WTC11 (cell line): ENCODE measurements at regions not wholly inside any gene's neighbourhood (a gene's known extent, or its start where the extent isn't known, plus 50 kb on each side); places are given as distances from the start of the nearest gene placed in this dataset.

Source experiments
- ATAC-seq: fragments of 200-7000 bp; cut with Tn5 transposase; 2 replicates; pipeline ENCODE4 v1.10.0; 2021; ENCODE audit warnings: mild to moderate bottlenecking, moderate library complexity
- CTCF ChIA-PET: fragments of 300-600 bp; sonication (Branson Sonifier 250); formaldehyde crosslinking; loops from one replicate; lab custom pipeline; 2021; ENCODE audit warnings: antibody characterized with exemption; lab: Charles Lee
- POLR2A ChIA-PET: fragments of 350-600 bp; sonication (Branson Sonifier 250); formaldehyde crosslinking; loops from one replicate; lab custom pipeline; 2021; ENCODE audit warnings: antibody characterized with exemption; lab: Charles Lee
- DNase-seq: peaks from one replicate; pipeline ENCODE4 v3.0.0; 2021; ENCODE audit warnings: low spot score
- H3K27ac Mint-ChIP-seq: 2 replicates; pipeline ENCODE4 v1.8.0; 2021; ENCODE audit warnings: mixed read lengths
- H3K27me3 Mint-ChIP-seq: 2 replicates; pipeline ENCODE4 v1.8.0; 2021; ENCODE audit warnings: low read depth, mild to moderate bottlenecking, moderate library complexity, mixed read lengths
- H3K36me3 Mint-ChIP-seq: 2 replicates; pipeline ENCODE4 v1.8.0; 2021; ENCODE audit warnings: mixed read lengths
- H3K4me1 Mint-ChIP-seq: 2 replicates; pipeline ENCODE4 v1.8.0; 2022; ENCODE audit warnings: mixed read lengths
- H3K4me3 Mint-ChIP-seq: 2 replicates; pipeline ENCODE4 v1.8.0; 2021; ENCODE audit warnings: mild to moderate bottlenecking, moderate library complexity, mixed read lengths
- H3K9me3 Mint-ChIP-seq: 2 replicates; pipeline ENCODE4 v1.8.0; 2021; ENCODE audit warnings: mixed read lengths
- ATF1 ChIP-seq: sonication (generic); formaldehyde crosslinking; IDR thresholded peaks from 2 replicates; pipeline ENCODE4 v1.8.1; 2023; ENCODE audit warnings: mild to moderate bottlenecking, moderate library complexity, missing genetic modification reagents
- FOXK1 ChIP-seq: sonication (generic); formaldehyde crosslinking; IDR thresholded peaks from 2 replicates; pipeline ENCODE4 v1.8.0; 2022; ENCODE audit warnings: mild to moderate bottlenecking, moderate library complexity, missing genetic modification reagents
- JAZF1 ChIP-seq: fragments of 250-450 bp; sonication (Bioruptor Pico); IDR thresholded peaks from 2 replicates; pipeline ENCODE4 v1.9.0; 2021; ENCODE audit warnings: moderate library complexity, mild to moderate bottlenecking, inconsistent platforms
- KAT7 ChIP-seq: sonication (generic); formaldehyde crosslinking; IDR thresholded peaks from 2 replicates; pipeline ENCODE4 v1.8.1; 2023; ENCODE audit warnings: missing genetic modification reagents, mild to moderate bottlenecking, borderline replicate concordance
- NR1H2 ChIP-seq: sonication (generic); formaldehyde crosslinking; IDR thresholded peaks from 2 replicates; pipeline ENCODE4 v1.9.0; 2021; ENCODE audit warnings: mild to moderate bottlenecking, moderate library complexity, missing genetic modification reagents
- SMAD3 ChIP-seq: sonication (generic); formaldehyde crosslinking; IDR thresholded peaks from 2 replicates; pipeline ENCODE4 v1.8.0; 2022; ENCODE audit warnings: missing genetic modification reagents, mild to moderate bottlenecking, borderline replicate concordance
- SMAD4 ChIP-seq: sonication (generic); formaldehyde crosslinking; IDR thresholded peaks from 2 replicates; pipeline ENCODE4 v1.8.0; 2022; ENCODE audit warnings: mild to moderate bottlenecking, missing genetic modification reagents
- ZBTB21 ChIP-seq: sonication (generic); formaldehyde crosslinking; IDR thresholded peaks from 2 replicates; pipeline ENCODE4 v1.8.1; 2023; ENCODE audit warnings: mild to moderate bottlenecking, missing genetic modification reagents, borderline replicate concordance
- ZNF317 ChIP-seq: sonication (generic); formaldehyde crosslinking; IDR thresholded peaks from 2 replicates; pipeline ENCODE4 v1.8.1; 2023; ENCODE audit warnings: low read depth, mild to moderate bottlenecking, moderate library complexity, missing genetic modification reagents, borderline replicate concordance
- TF ChIP-seq, protein P1 (sequence below): fragments of 200-600 bp; IDR thresholded peaks from 2 replicates; pipeline ENCODE4 v1.8.0; 2022; ENCODE audit warnings: antibody characterized with exemption
- TF ChIP-seq, protein P2 (sequence below): sonication (generic); formaldehyde crosslinking; IDR thresholded peaks from 2 replicates; pipeline ENCODE4 v1.8.1; 2023; ENCODE audit warnings: mild to moderate bottlenecking, missing genetic modification reagents
- TF ChIP-seq, protein P3 (sequence below): sonication (generic); formaldehyde crosslinking; IDR thresholded peaks from 2 replicates; pipeline ENCODE4 v1.8.0; 2022; ENCODE audit warnings: mild to moderate bottlenecking, missing genetic modification reagents
- TF ChIP-seq, protein P4 (sequence below): sonication (generic); formaldehyde crosslinking; IDR thresholded peaks from 2 replicates; pipeline ENCODE4 v1.8.1; 2022; ENCODE audit warnings: low read depth, mild to moderate bottlenecking, moderate library complexity, missing genetic modification reagents, borderline replicate concordance
- TF ChIP-seq, protein P5 (sequence below): sonication (generic); formaldehyde crosslinking; IDR thresholded peaks from 2 replicates; pipeline ENCODE4 v1.8.1; 2023; ENCODE audit warnings: mild to moderate bottlenecking, missing genetic modification reagents, moderate library complexity
- TF ChIP-seq, protein P6 (sequence below): sonication (generic); formaldehyde crosslinking; IDR thresholded peaks from 2 replicates; pipeline ENCODE4 v1.8.0; 2022; ENCODE audit warnings: mild to moderate bottlenecking, missing genetic modification reagents
- TF ChIP-seq, protein P7 (sequence below): sonication (generic); formaldehyde crosslinking; IDR thresholded peaks from 2 replicates; pipeline ENCODE4 v1.8.1; 2023; ENCODE audit warnings: mild to moderate bottlenecking, missing genetic modification reagents, borderline replicate concordance
- TF ChIP-seq, protein P8 (sequence below): sonication (generic); formaldehyde crosslinking; IDR thresholded peaks from 2 replicates; pipeline ENCODE4 v1.8.0; 2023; ENCODE audit warnings: missing genetic modification reagents, mild to moderate bottlenecking, borderline replicate concordance

DNA sequence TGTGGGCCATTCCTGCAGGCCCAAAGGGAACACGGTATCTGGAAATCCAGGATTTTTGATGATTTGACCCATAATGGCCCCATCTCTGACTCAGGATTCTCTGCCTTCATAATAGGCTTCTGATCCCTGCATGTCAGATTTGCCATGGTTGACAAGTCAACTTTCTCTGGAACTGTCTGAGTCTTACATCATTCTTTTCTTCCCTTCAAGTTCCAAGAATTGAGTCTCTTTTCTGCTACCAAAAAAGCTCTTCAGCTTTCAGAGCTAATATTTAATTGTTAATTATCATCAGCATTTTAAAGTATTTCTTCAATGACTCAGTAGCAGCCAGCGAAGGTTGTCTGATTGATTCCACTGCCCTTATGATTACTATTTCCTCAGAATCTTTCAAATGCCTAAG lies 244.4 kb upstream of the COL8A1 start:
- Mint-ChIP-seq H3K9me3 (peaks cover 27% of the 10 kb centered on the region), H3K36me3 (peaks cover 20% of the 10 kb centered on the region), H3K27ac (no peak overlapping the region), H3K4me3 (no peak overlapping the region), H3K4me1 (no peaks in the 10 kb centered on the region), H3K27me3 (peaks cover under 1% of the 10 kb centered on the region)
- no peak for ATAC-seq
- ChIA-PET CTCF (no interaction called here), POLR2A (no interaction called here)
- DNase-seq = no peak
- TF ChIP-seq SMAD4 (no peak), ATF1 (CRISPR knock-in tag) (no peak), NR1H2 (no peak), SMAD3 (CRISPR knock-in tag) (no peak)
- TF ChIP-seq, protein P1, sequence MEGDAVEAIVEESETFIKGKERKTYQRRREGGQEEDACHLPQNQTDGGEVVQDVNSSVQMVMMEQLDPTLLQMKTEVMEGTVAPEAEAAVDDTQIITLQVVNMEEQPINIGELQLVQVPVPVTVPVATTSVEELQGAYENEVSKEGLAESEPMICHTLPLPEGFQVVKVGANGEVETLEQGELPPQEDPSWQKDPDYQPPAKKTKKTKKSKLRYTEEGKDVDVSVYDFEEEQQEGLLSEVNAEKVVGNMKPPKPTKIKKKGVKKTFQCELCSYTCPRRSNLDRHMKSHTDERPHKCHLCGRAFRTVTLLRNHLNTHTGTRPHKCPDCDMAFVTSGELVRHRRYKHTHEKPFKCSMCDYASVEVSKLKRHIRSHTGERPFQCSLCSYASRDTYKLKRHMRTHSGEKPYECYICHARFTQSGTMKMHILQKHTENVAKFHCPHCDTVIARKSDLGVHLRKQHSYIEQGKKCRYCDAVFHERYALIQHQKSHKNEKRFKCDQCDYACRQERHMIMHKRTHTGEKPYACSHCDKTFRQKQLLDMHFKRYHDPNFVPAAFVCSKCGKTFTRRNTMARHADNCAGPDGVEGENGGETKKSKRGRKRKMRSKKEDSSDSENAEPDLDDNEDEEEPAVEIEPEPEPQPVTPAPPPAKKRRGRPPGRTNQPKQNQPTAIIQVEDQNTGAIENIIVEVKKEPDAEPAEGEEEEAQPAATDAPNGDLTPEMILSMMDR = no peak
- TF ChIP-seq, protein P2, sequence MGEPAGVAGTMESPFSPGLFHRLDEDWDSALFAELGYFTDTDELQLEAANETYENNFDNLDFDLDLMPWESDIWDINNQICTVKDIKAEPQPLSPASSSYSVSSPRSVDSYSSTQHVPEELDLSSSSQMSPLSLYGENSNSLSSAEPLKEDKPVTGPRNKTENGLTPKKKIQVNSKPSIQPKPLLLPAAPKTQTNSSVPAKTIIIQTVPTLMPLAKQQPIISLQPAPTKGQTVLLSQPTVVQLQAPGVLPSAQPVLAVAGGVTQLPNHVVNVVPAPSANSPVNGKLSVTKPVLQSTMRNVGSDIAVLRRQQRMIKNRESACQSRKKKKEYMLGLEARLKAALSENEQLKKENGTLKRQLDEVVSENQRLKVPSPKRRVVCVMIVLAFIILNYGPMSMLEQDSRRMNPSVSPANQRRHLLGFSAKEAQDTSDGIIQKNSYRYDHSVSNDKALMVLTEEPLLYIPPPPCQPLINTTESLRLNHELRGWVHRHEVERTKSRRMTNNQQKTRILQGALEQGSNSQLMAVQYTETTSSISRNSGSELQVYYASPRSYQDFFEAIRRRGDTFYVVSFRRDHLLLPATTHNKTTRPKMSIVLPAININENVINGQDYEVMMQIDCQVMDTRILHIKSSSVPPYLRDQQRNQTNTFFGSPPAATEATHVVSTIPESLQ (CRISPR knock-in tag) = no peak
- TF ChIP-seq, protein P3, sequence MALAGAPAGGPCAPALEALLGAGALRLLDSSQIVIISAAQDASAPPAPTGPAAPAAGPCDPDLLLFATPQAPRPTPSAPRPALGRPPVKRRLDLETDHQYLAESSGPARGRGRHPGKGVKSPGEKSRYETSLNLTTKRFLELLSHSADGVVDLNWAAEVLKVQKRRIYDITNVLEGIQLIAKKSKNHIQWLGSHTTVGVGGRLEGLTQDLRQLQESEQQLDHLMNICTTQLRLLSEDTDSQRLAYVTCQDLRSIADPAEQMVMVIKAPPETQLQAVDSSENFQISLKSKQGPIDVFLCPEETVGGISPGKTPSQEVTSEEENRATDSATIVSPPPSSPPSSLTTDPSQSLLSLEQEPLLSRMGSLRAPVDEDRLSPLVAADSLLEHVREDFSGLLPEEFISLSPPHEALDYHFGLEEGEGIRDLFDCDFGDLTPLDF (CRISPR knock-in tag) = no peak

DNA sequence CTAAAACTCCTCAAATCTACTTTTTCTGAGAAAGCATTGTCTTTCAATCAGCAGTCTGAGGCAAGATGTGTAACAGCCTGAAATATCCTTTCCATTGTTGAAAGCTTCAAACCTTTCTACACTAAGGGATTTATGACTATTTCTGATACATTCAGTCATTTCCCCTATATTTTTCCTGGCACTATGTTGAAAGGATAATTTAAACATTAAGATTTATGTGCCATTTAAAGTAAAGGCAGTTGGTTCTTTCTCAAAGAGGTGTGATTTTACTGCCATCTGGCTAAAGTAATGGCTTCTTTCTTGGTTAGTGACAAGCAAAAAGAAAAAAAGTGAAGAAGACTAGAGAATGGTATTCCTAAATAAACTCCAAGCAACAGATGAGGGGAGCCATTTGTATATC lies 249.6 kb upstream of the COL8A1 start:
- ATAC-seq (no peak), DNase-seq (no peak)
- H3K27ac Mint-ChIP-seq = no peak overlapping the region
- ChIA-PET POLR2A (interaction anchor here (0.5 kb wide), 1 partner anchor 34 kb away, joined by 4 read pairs; no protein-coding TSS in a partner anchor), CTCF (no interaction called here)
- no peak overlapping the region for H3K4me3 Mint-ChIP-seq
- no peaks in the 10 kb centered on the region for H3K4me1 Mint-ChIP-seq
- H3K27me3 Mint-ChIP-seq = no peaks in the 10 kb centered on the region
- no peaks in the 10 kb centered on the region for H3K9me3 Mint-ChIP-seq
- no peaks in the 10 kb centered on the region for H3K36me3 Mint-ChIP-seq
- TF ChIP-seq, protein P4, sequence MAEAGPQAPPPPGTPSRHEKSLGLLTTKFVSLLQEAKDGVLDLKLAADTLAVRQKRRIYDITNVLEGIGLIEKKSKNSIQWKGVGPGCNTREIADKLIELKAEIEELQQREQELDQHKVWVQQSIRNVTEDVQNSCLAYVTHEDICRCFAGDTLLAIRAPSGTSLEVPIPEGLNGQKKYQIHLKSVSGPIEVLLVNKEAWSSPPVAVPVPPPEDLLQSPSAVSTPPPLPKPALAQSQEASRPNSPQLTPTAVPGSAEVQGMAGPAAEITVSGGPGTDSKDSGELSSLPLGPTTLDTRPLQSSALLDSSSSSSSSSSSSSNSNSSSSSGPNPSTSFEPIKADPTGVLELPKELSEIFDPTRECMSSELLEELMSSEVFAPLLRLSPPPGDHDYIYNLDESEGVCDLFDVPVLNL (CRISPR knock-in tag) = no peak
- TF ChIP-seq FOXK1 (CRISPR knock-in tag) = no peak
- TF ChIP-seq, protein P5, sequence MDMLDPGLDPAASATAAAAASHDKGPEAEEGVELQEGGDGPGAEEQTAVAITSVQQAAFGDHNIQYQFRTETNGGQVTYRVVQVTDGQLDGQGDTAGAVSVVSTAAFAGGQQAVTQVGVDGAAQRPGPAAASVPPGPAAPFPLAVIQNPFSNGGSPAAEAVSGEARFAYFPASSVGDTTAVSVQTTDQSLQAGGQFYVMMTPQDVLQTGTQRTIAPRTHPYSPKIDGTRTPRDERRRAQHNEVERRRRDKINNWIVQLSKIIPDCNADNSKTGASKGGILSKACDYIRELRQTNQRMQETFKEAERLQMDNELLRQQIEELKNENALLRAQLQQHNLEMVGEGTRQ = no peak
- TF ChIP-seq, protein P6, sequence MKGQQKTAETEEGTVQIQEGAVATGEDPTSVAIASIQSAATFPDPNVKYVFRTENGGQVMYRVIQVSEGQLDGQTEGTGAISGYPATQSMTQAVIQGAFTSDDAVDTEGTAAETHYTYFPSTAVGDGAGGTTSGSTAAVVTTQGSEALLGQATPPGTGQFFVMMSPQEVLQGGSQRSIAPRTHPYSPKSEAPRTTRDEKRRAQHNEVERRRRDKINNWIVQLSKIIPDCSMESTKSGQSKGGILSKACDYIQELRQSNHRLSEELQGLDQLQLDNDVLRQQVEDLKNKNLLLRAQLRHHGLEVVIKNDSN (CRISPR knock-in tag) = no peak
- TF ChIP-seq, protein P7, sequence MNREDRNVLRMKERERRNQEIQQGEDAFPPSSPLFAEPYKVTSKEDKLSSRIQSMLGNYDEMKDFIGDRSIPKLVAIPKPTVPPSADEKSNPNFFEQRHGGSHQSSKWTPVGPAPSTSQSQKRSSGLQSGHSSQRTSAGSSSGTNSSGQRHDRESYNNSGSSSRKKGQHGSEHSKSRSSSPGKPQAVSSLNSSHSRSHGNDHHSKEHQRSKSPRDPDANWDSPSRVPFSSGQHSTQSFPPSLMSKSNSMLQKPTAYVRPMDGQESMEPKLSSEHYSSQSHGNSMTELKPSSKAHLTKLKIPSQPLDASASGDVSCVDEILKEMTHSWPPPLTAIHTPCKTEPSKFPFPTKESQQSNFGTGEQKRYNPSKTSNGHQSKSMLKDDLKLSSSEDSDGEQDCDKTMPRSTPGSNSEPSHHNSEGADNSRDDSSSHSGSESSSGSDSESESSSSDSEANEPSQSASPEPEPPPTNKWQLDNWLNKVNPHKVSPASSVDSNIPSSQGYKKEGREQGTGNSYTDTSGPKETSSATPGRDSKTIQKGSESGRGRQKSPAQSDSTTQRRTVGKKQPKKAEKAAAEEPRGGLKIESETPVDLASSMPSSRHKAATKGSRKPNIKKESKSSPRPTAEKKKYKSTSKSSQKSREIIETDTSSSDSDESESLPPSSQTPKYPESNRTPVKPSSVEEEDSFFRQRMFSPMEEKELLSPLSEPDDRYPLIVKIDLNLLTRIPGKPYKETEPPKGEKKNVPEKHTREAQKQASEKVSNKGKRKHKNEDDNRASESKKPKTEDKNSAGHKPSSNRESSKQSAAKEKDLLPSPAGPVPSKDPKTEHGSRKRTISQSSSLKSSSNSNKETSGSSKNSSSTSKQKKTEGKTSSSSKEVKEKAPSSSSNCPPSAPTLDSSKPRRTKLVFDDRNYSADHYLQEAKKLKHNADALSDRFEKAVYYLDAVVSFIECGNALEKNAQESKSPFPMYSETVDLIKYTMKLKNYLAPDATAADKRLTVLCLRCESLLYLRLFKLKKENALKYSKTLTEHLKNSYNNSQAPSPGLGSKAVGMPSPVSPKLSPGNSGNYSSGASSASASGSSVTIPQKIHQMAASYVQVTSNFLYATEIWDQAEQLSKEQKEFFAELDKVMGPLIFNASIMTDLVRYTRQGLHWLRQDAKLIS = no peak
- TF ChIP-seq, protein P3 (CRISPR knock-in tag) = no peak
- TF ChIP-seq JAZF1 (CRISPR knock-in tag) = no peak
- TF ChIP-seq, protein P8, sequence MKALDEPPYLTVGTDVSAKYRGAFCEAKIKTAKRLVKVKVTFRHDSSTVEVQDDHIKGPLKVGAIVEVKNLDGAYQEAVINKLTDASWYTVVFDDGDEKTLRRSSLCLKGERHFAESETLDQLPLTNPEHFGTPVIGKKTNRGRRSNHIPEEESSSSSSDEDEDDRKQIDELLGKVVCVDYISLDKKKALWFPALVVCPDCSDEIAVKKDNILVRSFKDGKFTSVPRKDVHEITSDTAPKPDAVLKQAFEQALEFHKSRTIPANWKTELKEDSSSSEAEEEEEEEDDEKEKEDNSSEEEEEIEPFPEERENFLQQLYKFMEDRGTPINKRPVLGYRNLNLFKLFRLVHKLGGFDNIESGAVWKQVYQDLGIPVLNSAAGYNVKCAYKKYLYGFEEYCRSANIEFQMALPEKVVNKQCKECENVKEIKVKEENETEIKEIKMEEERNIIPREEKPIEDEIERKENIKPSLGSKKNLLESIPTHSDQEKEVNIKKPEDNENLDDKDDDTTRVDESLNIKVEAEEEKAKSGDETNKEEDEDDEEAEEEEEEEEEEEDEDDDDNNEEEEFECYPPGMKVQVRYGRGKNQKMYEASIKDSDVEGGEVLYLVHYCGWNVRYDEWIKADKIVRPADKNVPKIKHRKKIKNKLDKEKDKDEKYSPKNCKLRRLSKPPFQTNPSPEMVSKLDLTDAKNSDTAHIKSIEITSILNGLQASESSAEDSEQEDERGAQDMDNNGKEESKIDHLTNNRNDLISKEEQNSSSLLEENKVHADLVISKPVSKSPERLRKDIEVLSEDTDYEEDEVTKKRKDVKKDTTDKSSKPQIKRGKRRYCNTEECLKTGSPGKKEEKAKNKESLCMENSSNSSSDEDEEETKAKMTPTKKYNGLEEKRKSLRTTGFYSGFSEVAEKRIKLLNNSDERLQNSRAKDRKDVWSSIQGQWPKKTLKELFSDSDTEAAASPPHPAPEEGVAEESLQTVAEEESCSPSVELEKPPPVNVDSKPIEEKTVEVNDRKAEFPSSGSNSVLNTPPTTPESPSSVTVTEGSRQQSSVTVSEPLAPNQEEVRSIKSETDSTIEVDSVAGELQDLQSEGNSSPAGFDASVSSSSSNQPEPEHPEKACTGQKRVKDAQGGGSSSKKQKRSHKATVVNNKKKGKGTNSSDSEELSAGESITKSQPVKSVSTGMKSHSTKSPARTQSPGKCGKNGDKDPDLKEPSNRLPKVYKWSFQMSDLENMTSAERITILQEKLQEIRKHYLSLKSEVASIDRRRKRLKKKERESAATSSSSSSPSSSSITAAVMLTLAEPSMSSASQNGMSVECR = no peak
- TF ChIP-seq KAT7 (CRISPR knock-in tag) = no peak
- no peak for TF ChIP-seq ZBTB21 (CRISPR knock-in tag)
- TF ChIP-seq ZNF317 (CRISPR knock-in tag) = no peak
